SK-N-SH (cell line): ENCODE measurements at regions not wholly inside any gene's neighbourhood (a gene's known extent, or its start where the extent isn't known, plus 50 kb on each side); places are given as distances from the start of the nearest gene placed in this dataset.

Experiments
- CTCF ChIA-PET: fragments of 300-600, 350-600 bp; formaldehyde crosslinking; extraction: SDS; loops from one replicate; lab custom pipeline; 2021; lab: Yijun Ruan, JAX
- POLR2A ChIA-PET: fragments of 350-600 bp; sonication (Branson Sonifier 250); formaldehyde crosslinking; extraction: SDS; loops from one replicate; lab custom pipeline; 2020; ENCODE audit warnings: antibody characterized with exemption, inconsistent platforms; lab: Yijun Ruan, JAX
- DNase-seq: peaks from one replicate; pipeline ENCODE4 v3.0.0; 2012
- H2AFZ ChIP-seq: fragments of 200-600 bp; sonication (generic); 2 replicates; pipeline ENCODE4 v1.8.1; 2016; ENCODE audit warnings: antibody characterized with exemption, mild to moderate bottlenecking, low read depth
- H3F3A ChIP-seq: fragments of 200-600 bp; sonication (generic); replicated peaks from 2 replicates; pipeline ENCODE3; 2016; ENCODE audit warnings: antibody characterized with exemption, mild to moderate bottlenecking; ENCODE audit not compliant: insufficient read depth
- H3K27ac ChIP-seq, 2 experiments: fragments of 200-500 bp in 1 of 2; fragments of 200-600 bp in 1 of 2; sonication (Bioruptor generic) in 1 of 2; sonication (generic), shearing (Covaris generic) in 1 of 2; 2 replicates each; pipeline versions ENCODE4 v1.5.1 to v1.6.1; 2014 to 2016; ENCODE audit warnings: low read depth in 2 of 2, inconsistent platforms in 1 of 2, low read length in 1 of 2, mild to moderate bottlenecking in 1 of 2, mixed read lengths in 1 of 2
- H3K27me3 ChIP-seq: fragments of 200-600 bp; sonication (generic), shearing (Covaris generic); 2 replicates; pipeline ENCODE4 v1.6.1; 2016; ENCODE audit warnings: mixed run types; ENCODE audit not compliant: insufficient read depth
- H3K36me3 ChIP-seq, 2 experiments: fragments of 200-500 bp in 1 of 2; fragments of 200-600 bp in 1 of 2; sonication (Bioruptor generic) in 1 of 2; sonication (generic) in 1 of 2; replicated peaks in 1 of 2; 2 replicates each; pipeline versions ENCODE3 to v1.5.1; 2014 to 2016; ENCODE audit warnings: low read length in 1 of 2, mild to moderate bottlenecking in 1 of 2; ENCODE audit not compliant: insufficient read depth in 2 of 2, control insufficient read depth in 1 of 2
- H3K4me1 ChIP-seq, 2 experiments: fragments of 200-500 bp in 1 of 2; fragments of 200-600 bp in 1 of 2; sonication (Bioruptor generic) in 1 of 2; sonication (generic), shearing (Covaris generic) in 1 of 2; 2 replicates each; pipeline versions ENCODE4 v1.5.1 to v1.6.1; 2014 to 2016; ENCODE audit warnings: low read depth in 1 of 2, low read length in 1 of 2, mixed run types in 1 of 2; ENCODE audit not compliant: insufficient read depth in 2 of 2, control insufficient read depth in 1 of 2
- H3K4me2 ChIP-seq: fragments of 200-600 bp; sonication (generic), shearing (Covaris generic); 2 replicates; pipeline ENCODE4 v1.6.1; 2017; ENCODE audit warnings: mixed run types
- H3K4me3 ChIP-seq, 2 experiments: fragments of 200-500 bp in 1 of 2; fragments of 200-600 bp in 1 of 2; sonication (Bioruptor generic) in 1 of 2; sonication (generic), shearing (Covaris generic) in 1 of 2; 2 replicates each; pipeline versions ENCODE4 v1.5.1 to v1.8.1; 2014 to 2016; ENCODE audit warnings: low read depth in 2 of 2, inconsistent platforms in 1 of 2, low read length in 1 of 2, mild to moderate bottlenecking in 1 of 2, mixed read lengths in 1 of 2, moderate library complexity in 1 of 2
- H3K79me2 ChIP-seq: fragments of 200-600 bp; sonication (generic); 2 replicates; pipeline ENCODE4 v1.8.1; 2017; ENCODE audit warnings: mild to moderate bottlenecking; ENCODE audit not compliant: insufficient read depth
- H3K9ac ChIP-seq: fragments of 200-600 bp; sonication (generic); 2 replicates; pipeline ENCODE4 v1.6.1; 2017; ENCODE audit warnings: mixed run types
- H3K9me2 ChIP-seq: fragments of 200-600 bp; sonication (generic); 2 replicates; pipeline ENCODE4 v1.6.1; 2017; ENCODE audit warnings: mixed run types
- H3K9me3 ChIP-seq: fragments of 200-600 bp; sonication (generic); 2 replicates; pipeline ENCODE4 v1.6.1; 2017; ENCODE audit warnings: mixed run types, mild to moderate bottlenecking, moderate library complexity
- H4K20me1 ChIP-seq: fragments of 200-600 bp; sonication (generic); 2 replicates; pipeline ENCODE4 v1.6.1; 2017; ENCODE audit warnings: mild to moderate bottlenecking, mixed run types; ENCODE audit not compliant: insufficient read depth
- FOXM1 ChIP-seq: IDR thresholded peaks from 2 replicates; pipeline ENCODE4 v1.4.0; 2012; ENCODE audit warnings: low read depth, mild to moderate bottlenecking
- JUND ChIP-seq: IDR thresholded peaks from 2 replicates; pipeline ENCODE4 v1.4.0; 2012
- POLR2AphosphoS5 ChIP-seq: IDR thresholded peaks from 2 replicates; pipeline ENCODE4 v1.6.1; 2012; ENCODE audit warnings: low read depth, low read length
- RAD21 ChIP-seq: IDR thresholded peaks from 2 replicates; pipeline ENCODE4 v1.6.1; 2012; ENCODE audit warnings: mild to moderate bottlenecking, low read length
- RCOR1 ChIP-seq: fragments of 150-350 bp; IDR thresholded peaks from 2 replicates; pipeline ENCODE4 v1.6.1; 2017; ENCODE audit warnings: antibody characterized with exemption, low read length
- RFX5 ChIP-seq: IDR thresholded peaks from 2 replicates; pipeline ENCODE4 v1.6.1; 2012; ENCODE audit warnings: mild to moderate bottlenecking, improper control_type of control experiment, low read length
- SIN3A ChIP-seq: IDR thresholded peaks from 2 replicates; pipeline ENCODE4 v1.6.1; 2012; ENCODE audit warnings: low read depth, mild to moderate bottlenecking, low read length, moderate library complexity, borderline replicate concordance
- TAF1 ChIP-seq: IDR thresholded peaks from 2 replicates; pipeline ENCODE4 v1.6.1; 2012; ENCODE audit warnings: low read depth, mild to moderate bottlenecking, low read length, moderate library complexity, borderline replicate concordance
- TEAD4 ChIP-seq: IDR thresholded peaks from 2 replicates; pipeline ENCODE4 v1.4.0; 2012; ENCODE audit warnings: mild to moderate bottlenecking, borderline replicate concordance; ENCODE audit not compliant: insufficient read depth
- WGBS: methylation state at CpG from one replicate; pipeline ENCODE4 v1.1.6; 2017; ENCODE audit warnings: low lambda C conversion rate; 5-methylcytosine and 5-hydroxymethylcytosine counted together
- TF ChIP-seq, protein P1 (sequence below): IDR thresholded peaks from 2 replicates; pipeline ENCODE4 v1.4.0; 2012; ENCODE audit warnings: low read depth, borderline replicate concordance
- TF ChIP-seq, protein P2 (sequence below): IDR thresholded peaks from 2 replicates; pipeline ENCODE4; 2012

DNA sequence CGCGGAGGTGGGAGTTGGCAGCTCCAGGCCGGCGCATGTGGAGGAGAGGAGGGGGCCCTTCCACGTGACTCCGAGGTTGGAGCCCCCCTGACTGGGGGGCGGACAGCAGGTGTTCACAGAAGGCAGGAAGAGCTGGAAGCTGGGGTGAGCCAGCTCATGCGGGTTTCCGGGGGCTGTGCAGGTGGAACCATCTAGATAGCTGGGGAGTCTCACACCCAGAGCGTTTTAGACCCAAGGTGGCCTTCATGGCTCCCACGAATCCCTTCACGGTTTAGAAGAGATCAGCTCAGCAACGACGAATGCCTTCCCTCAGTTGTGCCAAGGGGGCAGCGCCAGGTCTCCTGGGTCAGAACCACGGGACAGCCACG, 740.5 kb upstream of the SALL3 start (continued):
- TF ChIP-seq, protein P1, sequence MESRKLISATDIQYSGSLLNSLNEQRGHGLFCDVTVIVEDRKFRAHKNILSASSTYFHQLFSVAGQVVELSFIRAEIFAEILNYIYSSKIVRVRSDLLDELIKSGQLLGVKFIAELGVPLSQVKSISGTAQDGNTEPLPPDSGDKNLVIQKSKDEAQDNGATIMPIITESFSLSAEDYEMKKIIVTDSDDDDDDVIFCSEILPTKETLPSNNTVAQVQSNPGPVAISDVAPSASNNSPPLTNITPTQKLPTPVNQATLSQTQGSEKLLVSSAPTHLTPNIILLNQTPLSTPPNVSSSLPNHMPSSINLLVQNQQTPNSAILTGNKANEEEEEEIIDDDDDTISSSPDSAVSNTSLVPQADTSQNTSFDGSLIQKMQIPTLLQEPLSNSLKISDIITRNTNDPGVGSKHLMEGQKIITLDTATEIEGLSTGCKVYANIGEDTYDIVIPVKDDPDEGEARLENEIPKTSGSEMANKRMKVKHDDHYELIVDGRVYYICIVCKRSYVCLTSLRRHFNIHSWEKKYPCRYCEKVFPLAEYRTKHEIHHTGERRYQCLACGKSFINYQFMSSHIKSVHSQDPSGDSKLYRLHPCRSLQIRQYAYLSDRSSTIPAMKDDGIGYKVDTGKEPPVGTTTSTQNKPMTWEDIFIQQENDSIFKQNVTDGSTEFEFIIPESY: no peak
- no peak for TF ChIP-seq TEAD4

DNA sequence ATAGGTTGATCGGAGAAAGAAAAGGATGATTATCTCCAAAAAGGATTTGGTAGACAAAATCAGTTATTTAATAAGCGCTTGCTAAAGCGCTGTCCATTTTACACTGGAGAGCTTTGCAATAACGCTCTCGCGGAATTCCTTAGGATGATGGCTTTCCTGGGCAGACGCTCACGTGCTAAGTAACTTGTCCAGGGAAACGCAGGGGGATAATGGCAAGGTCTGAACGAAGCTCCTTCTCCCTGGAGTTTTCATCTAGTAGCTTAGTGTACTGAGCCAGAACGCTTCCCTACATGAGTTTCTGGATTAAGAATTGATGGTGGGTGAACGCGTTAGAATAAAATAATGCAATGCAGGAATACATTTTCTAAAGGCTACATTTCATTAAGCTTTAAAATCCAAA, 739.5 kb upstream of the SALL3 start:
- H3K4me2 ChIP-seq: no peak overlapping the region

GRCh38 chr18:78240627-78241252, 738.9 kb upstream of the SALL3 start:
- H3K4me2 ChIP-seq: no peak overlapping the region
- H3K27ac ChIP-seq: no peak overlapping the region
- no peak overlapping the region for H3K4me3 ChIP-seq
- no peaks in the 10 kb centered on the region for H3K36me3 ChIP-seq
- no peaks in the 10 kb centered on the region for H3F3A ChIP-seq
- ChIA-PET CTCF (no interaction called here), POLR2A (no interaction called here)
- H3K79me2 ChIP-seq: no peaks in the 10 kb centered on the region
- no peak for DNase-seq
- 3% methylated on average over 14 of the region's 16 CpGs for WGBS
- H3K27me3 ChIP-seq: peaks cover 21% of the 10 kb centered on the region; the same call in 1 of the 2 replicates
- H4K20me1 ChIP-seq: no peaks in the 10 kb centered on the region
- TF ChIP-seq JUND (no peak), POLR2AphosphoS5 (no peak), TAF1 (no peak), FOXM1 (no peak), RCOR1 (no peak), RFX5 (no peak), SIN3A (no peak)
- H2AFZ ChIP-seq: no peak overlapping the region
- no peak overlapping the region for H3K9ac ChIP-seq
- H3K9me2 ChIP-seq: no peaks in the 10 kb centered on the region
- no peaks in the 10 kb centered on the region for H3K9me3 ChIP-seq
- H3K4me1 ChIP-seq: no peaks in the 10 kb centered on the region

More for the DNA sequence above, 739.5 kb upstream of the SALL3 start:
- CTCF ChIA-PET: no interaction called here
- Histone ChIP-seq H3F3A (no peaks in the 10 kb centered on the region), H3K9me2 (no peaks in the 10 kb centered on the region), H3K36me3 (no peaks in the 10 kb centered on the region), H3K79me2 (no peaks in the 10 kb centered on the region), H2AFZ (no peak overlapping the region), H3K4me3 (no peak overlapping the region), H3K9ac (no peak overlapping the region), H3K27me3 (peaks cover 15% of the 10 kb centered on the region; the same call in 1 of the 2 replicates), H3K9me3 (no peaks in the 10 kb centered on the region), H3K4me1 (no peaks in the 10 kb centered on the region), H4K20me1 (no peaks in the 10 kb centered on the region)
- WGBS: 46% methylated on average over 13 of the region's 13 CpGs
- TF ChIP-seq, protein P2, sequence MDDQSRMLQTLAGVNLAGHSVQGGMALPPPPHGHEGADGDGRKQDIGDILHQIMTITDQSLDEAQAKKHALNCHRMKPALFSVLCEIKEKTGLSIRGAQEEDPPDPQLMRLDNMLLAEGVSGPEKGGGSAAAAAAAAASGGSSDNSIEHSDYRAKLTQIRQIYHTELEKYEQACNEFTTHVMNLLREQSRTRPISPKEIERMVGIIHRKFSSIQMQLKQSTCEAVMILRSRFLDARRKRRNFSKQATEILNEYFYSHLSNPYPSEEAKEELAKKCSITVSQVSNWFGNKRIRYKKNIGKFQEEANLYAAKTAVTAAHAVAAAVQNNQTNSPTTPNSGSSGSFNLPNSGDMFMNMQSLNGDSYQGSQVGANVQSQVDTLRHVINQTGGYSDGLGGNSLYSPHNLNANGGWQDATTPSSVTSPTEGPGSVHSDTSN: no peak
- TF ChIP-seq RAD21: no peak
- TF ChIP-seq, all 33 proteins: peak for 0
- no peak for DNase-seq
- POLR2A ChIA-PET: no interaction called here
- no peak overlapping the region for H3K27ac ChIP-seq
